Hepatocyte (in vitro differentiated cells): ENCODE measurements at regions not wholly inside any gene's neighbourhood (a gene's known extent, or its start where the extent isn't known, plus 50 kb on each side); places are given as distances from the start of the nearest gene placed in this dataset.

Experiments used
- DNase-seq: peaks from one replicate; pipeline ENCODE4 v3.0.0-alpha.2; 2016; ENCODE audit warnings: low spot score
- H2AFZ ChIP-seq: fragments of 200-600 bp; sonication (generic); 2 replicates; pipeline ENCODE4 v1.6.0; 2016; ENCODE audit warnings: antibody characterized with exemption, mild to moderate bottlenecking
- H3K27ac ChIP-seq: fragments of 200-600 bp; sonication (generic); 2 replicates; pipeline ENCODE4 v1.5.1; 2016; ENCODE audit warnings: mild to moderate bottlenecking
- H3K27me3 ChIP-seq: fragments of 200-600 bp; sonication (generic); 2 replicates; pipeline ENCODE4 v1.6.1; 2016
- H3K36me3 ChIP-seq: fragments of 200-600 bp; sonication (generic); replicated peaks from 2 replicates; pipeline ENCODE4 v1.5.1; 2016; ENCODE audit warnings: low read depth; ENCODE audit not compliant: insufficient read depth
- H3K4me1 ChIP-seq: fragments of 200-600 bp; sonication (generic); 2 replicates; pipeline ENCODE4 v1.5.1; 2016; ENCODE audit warnings: mild to moderate bottlenecking, moderate library complexity; ENCODE audit not compliant: insufficient read depth
- H3K4me2 ChIP-seq: fragments of 200-600 bp; sonication (generic); 2 replicates; pipeline ENCODE4 v1.6.0; 2016
- H3K4me3 ChIP-seq: fragments of 200-600 bp; sonication (generic); 2 replicates; pipeline ENCODE4 v1.5.1; 2016; ENCODE audit warnings: mild to moderate bottlenecking
- H3K79me2 ChIP-seq: fragments of 200-600 bp; sonication (generic); 2 replicates; pipeline ENCODE4 v1.6.0; 2017; ENCODE audit warnings: mild to moderate bottlenecking
- H3K9me2 ChIP-seq: fragments of 200-600 bp; sonication (generic); replicated peaks from 2 replicates; pipeline ENCODE4 v1.6.0; 2017; ENCODE audit warnings: mild to moderate bottlenecking; ENCODE audit not compliant: insufficient read depth
- H3K9me3 ChIP-seq: fragments of 200-600 bp; sonication (generic); 2 replicates; pipeline ENCODE4 v1.5.1; 2016; ENCODE audit warnings: low read depth, mild to moderate bottlenecking
- H4K20me1 ChIP-seq: fragments of 200-600 bp; sonication (generic); 2 replicates; pipeline ENCODE4 v1.6.0; 2016; ENCODE audit warnings: mild to moderate bottlenecking; ENCODE audit not compliant: insufficient read depth, poor library complexity, severe bottlenecking
- EZH2 ChIP-seq: fragments of 200-600 bp; sonication (generic); IDR thresholded peaks from 2 replicates; pipeline ENCODE4 v1.6.1; 2016; ENCODE audit warnings: antibody characterized with exemption, mild to moderate bottlenecking, borderline replicate concordance
- EZH2phosphoT487 ChIP-seq: fragments of 200-600 bp; sonication (generic); IDR thresholded peaks from one replicate; pipeline ENCODE4 v1.6.1; 2018; ENCODE audit warnings: antibody characterized with exemption, mild to moderate bottlenecking, low read depth, moderate library complexity; ENCODE audit not compliant: unreplicated experiment, severe bottlenecking
- WGBS: methylation state at CpG from one replicate; pipeline ENCODE4 v1.1.6; 2016; ENCODE audit warnings: low lambda C conversion rate; ENCODE audit errors: missing lambda C conversion rate; 5-methylcytosine and 5-hydroxymethylcytosine counted together
- TF ChIP-seq, protein P1 (sequence below): fragments of 200-600 bp; sonication (generic); IDR thresholded peaks from 2 replicates; pipeline ENCODE4 v1.5.1; 2016; ENCODE audit warnings: antibody characterized with exemption, mild to moderate bottlenecking; ENCODE audit not compliant: poor library complexity

DNA sequence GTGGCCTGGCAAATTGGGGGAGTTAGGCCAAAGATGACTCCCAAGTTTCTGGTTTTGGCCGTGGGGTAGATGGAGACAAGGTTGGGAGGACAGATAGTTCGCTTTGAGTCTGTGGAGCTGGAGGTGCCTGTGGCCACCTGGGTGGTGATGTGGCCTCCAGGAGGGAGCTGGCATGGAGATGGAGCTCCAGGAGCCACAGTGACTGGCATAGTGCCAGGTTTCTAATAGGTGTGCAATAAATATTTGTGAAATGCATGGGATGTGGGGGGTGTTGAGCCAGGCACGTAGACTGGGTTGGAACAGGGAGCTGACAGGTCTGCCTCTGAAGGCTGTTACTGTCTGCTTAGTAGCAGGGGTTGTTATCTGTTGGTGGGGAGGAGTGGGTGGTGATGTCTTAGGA is 102.7 kb downstream of the PAX1 start:
- TF ChIP-seq EZH2: no peak
- TF ChIP-seq, protein P1, sequence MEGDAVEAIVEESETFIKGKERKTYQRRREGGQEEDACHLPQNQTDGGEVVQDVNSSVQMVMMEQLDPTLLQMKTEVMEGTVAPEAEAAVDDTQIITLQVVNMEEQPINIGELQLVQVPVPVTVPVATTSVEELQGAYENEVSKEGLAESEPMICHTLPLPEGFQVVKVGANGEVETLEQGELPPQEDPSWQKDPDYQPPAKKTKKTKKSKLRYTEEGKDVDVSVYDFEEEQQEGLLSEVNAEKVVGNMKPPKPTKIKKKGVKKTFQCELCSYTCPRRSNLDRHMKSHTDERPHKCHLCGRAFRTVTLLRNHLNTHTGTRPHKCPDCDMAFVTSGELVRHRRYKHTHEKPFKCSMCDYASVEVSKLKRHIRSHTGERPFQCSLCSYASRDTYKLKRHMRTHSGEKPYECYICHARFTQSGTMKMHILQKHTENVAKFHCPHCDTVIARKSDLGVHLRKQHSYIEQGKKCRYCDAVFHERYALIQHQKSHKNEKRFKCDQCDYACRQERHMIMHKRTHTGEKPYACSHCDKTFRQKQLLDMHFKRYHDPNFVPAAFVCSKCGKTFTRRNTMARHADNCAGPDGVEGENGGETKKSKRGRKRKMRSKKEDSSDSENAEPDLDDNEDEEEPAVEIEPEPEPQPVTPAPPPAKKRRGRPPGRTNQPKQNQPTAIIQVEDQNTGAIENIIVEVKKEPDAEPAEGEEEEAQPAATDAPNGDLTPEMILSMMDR: no peak
- no peak for TF ChIP-seq EZH2phosphoT487
- no peaks in the 10 kb centered on the region for H3K9me3 ChIP-seq
- no peak overlapping the region for H3K4me2 ChIP-seq
- 81% methylated on average over 3 of the region's 3 CpGs for WGBS
- no peaks in the 10 kb centered on the region for H3K36me3 ChIP-seq
- no peaks in the 10 kb centered on the region for H3K4me1 ChIP-seq
- no peaks in the 10 kb centered on the region for H3K79me2 ChIP-seq
- no peak overlapping the region for H3K27ac ChIP-seq
- H3K27me3 ChIP-seq: peaks cover 5% of the 10 kb centered on the region
- no peaks in the 10 kb centered on the region for H3K9me2 ChIP-seq
- DNase-seq: no peak
- no peak overlapping the region for H3K4me3 ChIP-seq
- H4K20me1 ChIP-seq: no peaks in the 10 kb centered on the region
- no peak overlapping the region for H2AFZ ChIP-seq

- H3K9me2 ChIP-seq: no peaks in the 10 kb centered on the region
- TF ChIP-seq EZH2 (no peak), EZH2phosphoT487 (no peak)
- TF ChIP-seq, protein P1: no peak
- H3K4me1 ChIP-seq: no peaks in the 10 kb centered on the region
- no peaks in the 10 kb centered on the region for H4K20me1 ChIP-seq
- 86% methylated on average over 8 of the region's 8 CpGs for WGBS
- no peak overlapping the region for H2AFZ ChIP-seq
- no peaks in the 10 kb centered on the region for H3K79me2 ChIP-seq
- DNase-seq: no peak
- peaks cover 5% of the 10 kb centered on the region for H3K27me3 ChIP-seq
- H3K27ac ChIP-seq: no peak overlapping the region
- H3K36me3 ChIP-seq: no peaks in the 10 kb centered on the region
- H3K4me2 ChIP-seq: no peak overlapping the region
- no peaks in the 10 kb centered on the region for H3K9me3 ChIP-seq
- no peak overlapping the region for H3K4me3 ChIP-seq
Measured at GRCh38 chr20:21804802-21805201, 99.3 kb downstream of the PAX1 start.

GRCh38 chr20:21801193-21801592 is 95.7 kb downstream of the PAX1 start:
- H3K79me2 ChIP-seq: no peaks in the 10 kb centered on the region
- no peaks in the 10 kb centered on the region for H3K36me3 ChIP-seq
- H3K4me2 ChIP-seq: no peak overlapping the region
- H3K4me1 ChIP-seq: no peaks in the 10 kb centered on the region
- no peak overlapping the region for H3K4me3 ChIP-seq
- DNase-seq: no peak
- TF ChIP-seq, protein P1: no peak
- TF ChIP-seq EZH2 (no peak), EZH2phosphoT487 (no peak)
- H3K27ac ChIP-seq: no peak overlapping the region
- no peak overlapping the region for H2AFZ ChIP-seq
- WGBS: 87% methylated on average over 4 of the region's 4 CpGs
- H3K27me3 ChIP-seq: no peaks in the 10 kb centered on the region
- no peaks in the 10 kb centered on the region for H3K9me2 ChIP-seq
- H4K20me1 ChIP-seq: no peaks in the 10 kb centered on the region
- no peaks in the 10 kb centered on the region for H3K9me3 ChIP-seq

GRCh38 chr20:21798384-21798783 is 92.9 kb downstream of the PAX1 start:
- no peak overlapping the region for H3K27ac ChIP-seq
- no peaks in the 10 kb centered on the region for H3K79me2 ChIP-seq
- no peaks in the 10 kb centered on the region for H3K9me3 ChIP-seq
- 97% methylated on average over 5 of the region's 5 CpGs for WGBS
- no peak overlapping the region for H3K4me3 ChIP-seq
- H3K4me2 ChIP-seq: no peak overlapping the region
- H3K4me1 ChIP-seq: no peaks in the 10 kb centered on the region
- TF ChIP-seq, protein P1: no peak
- TF ChIP-seq EZH2phosphoT487: no peak
- TF ChIP-seq EZH2: no peak
- no peaks in the 10 kb centered on the region for H4K20me1 ChIP-seq
- DNase-seq: no peak
- no peak overlapping the region for H2AFZ ChIP-seq
- no peaks in the 10 kb centered on the region for H3K27me3 ChIP-seq
- H3K36me3 ChIP-seq: no peaks in the 10 kb centered on the region
- no peaks in the 10 kb centered on the region for H3K9me2 ChIP-seq
